ENCODE measurements at regions not wholly inside any gene's neighbourhood (a gene's known extent, or its start where the extent isn't known, plus 50 kb on each side); places are given as distances from the start of the nearest gene placed in this dataset.

GRCh38 chr14:22314183-22314820, 274.7 kb downstream of the DAD1 start:
- peak; percentile 28 to 76 (median 60) for TF ChIP-seq CTCF (IDR thresholded peaks at IDR 0.05 in 8 of 11, conservative IDR thresholded peaks at IDR 0.05 in 3 of 11)
- no peak for TF ChIP-seq POLR2AphosphoS5 (IDR thresholded peaks at IDR 0.05)
- TF ChIP-seq POLR2A (IDR thresholded peaks at IDR 0.05) = no peak
